GM10266 (cell line): ENCODE measurements at regions not wholly inside any gene's neighbourhood (a gene's known extent, or its start where the extent isn't known, plus 50 kb on each side); places are given as distances from the start of the nearest gene placed in this dataset.

Experiments
- DNase-seq: peaks from one replicate; pipeline ENCODE4 v3.0.0; 2012; ENCODE audit errors: extremely low spot score
- TF ChIP-seq, protein P1 (sequence below): IDR thresholded peaks from 2 replicates; pipeline ENCODE4 v1.5.1; 2012; ENCODE audit warnings: mild to moderate bottlenecking, low read depth; ENCODE audit not compliant: control insufficient read depth, insufficient read depth; ENCODE audit errors: missing control alignments

GRCh38 chr18:2425426-2426317, 145.6 kb downstream of the METTL4 start:
- TF ChIP-seq, protein P1, sequence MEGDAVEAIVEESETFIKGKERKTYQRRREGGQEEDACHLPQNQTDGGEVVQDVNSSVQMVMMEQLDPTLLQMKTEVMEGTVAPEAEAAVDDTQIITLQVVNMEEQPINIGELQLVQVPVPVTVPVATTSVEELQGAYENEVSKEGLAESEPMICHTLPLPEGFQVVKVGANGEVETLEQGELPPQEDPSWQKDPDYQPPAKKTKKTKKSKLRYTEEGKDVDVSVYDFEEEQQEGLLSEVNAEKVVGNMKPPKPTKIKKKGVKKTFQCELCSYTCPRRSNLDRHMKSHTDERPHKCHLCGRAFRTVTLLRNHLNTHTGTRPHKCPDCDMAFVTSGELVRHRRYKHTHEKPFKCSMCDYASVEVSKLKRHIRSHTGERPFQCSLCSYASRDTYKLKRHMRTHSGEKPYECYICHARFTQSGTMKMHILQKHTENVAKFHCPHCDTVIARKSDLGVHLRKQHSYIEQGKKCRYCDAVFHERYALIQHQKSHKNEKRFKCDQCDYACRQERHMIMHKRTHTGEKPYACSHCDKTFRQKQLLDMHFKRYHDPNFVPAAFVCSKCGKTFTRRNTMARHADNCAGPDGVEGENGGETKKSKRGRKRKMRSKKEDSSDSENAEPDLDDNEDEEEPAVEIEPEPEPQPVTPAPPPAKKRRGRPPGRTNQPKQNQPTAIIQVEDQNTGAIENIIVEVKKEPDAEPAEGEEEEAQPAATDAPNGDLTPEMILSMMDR, result no peak
- no peak for DNase-seq

- TF ChIP-seq, protein P1, result no peak
- DNase-seq, result no peak
These were observed 141.1 kb downstream of the METTL4 start for GRCh38 chr18:2430191-2430590.

DNA sequence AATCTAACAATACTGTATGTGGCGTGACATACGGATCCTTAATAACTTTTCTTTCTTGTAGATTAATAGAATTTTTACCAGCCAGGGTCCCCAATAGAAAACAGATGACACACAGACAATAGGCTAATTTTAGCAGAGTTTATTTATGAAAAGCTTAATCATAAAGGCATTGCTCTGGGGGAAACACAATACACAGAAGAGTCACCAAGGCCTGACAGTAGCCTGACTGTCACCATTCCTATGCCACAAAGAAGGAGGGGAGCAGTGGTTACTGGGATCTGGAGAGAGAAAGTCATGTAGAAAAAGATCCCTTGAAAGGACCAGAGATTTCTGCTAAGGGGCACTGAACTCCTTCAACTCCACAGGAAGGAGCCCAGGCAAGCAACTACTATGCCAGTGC, 139.5 kb downstream of the METTL4 start:
- TF ChIP-seq, protein P1, result no peak
- DNase-seq, result no peak

GRCh38 chr18:2433366-2433765, 137.9 kb downstream of the METTL4 start:
- TF ChIP-seq, protein P1, result no peak
- DNase-seq, result no peak

DNA sequence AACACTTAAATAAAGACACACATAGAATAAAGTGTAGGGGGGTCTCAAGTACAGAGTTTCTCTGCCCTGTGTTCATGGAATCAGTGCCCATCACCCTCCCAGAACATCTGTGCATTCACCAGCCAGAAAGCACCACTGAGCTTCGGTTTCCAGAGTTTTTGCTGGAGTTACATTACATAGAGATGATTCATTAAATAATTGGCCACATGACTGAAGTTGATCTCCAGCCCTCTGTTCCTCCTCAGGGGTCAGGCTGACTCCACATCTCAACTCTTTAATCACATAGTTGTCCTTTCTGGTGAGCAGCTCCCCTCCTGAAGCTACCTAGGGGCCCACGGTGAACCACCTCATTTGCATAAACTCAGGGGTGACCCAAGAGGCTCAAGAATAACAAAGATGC, 129.8 kb downstream of the METTL4 start:
- no peak for DNase-seq
- TF ChIP-seq, protein P1, result no peak

DNA sequence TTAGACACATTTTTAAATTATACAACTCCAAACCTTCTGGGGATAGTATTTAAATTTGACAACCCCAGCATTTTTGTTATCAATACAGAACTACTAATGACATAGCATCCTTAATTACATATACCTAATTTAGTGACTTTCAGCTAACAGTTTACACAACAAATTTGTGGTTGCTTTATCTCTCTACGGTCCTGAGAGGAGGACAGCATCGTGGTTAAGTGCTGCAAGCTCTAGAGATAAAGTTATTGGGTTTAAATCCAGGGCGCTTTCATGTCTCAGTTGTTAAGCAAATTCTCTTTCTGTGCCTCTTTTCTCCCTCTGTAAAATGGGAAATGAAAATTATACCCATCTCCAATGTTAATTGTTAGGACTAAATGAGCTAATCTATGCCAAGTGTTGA, 129.3 kb downstream of the METTL4 start:
- DNase-seq, result no peak
- TF ChIP-seq, protein P1, result no peak

GRCh38 chr18:2442726-2443275, 128.5 kb downstream of the METTL4 start:
- TF ChIP-seq, protein P1, result no peak
- no peak for DNase-seq
